A673 (cell line): ENCODE measurements at regions not wholly inside any gene's neighbourhood (a gene's known extent, or its start where the extent isn't known, plus 50 kb on each side); places are given as distances from the start of the nearest gene placed in this dataset.

Experiments used
- BruUV-seq: library from RNA; stranded (reverse); fragments of 400-500 nt; replicated peaks from 2 replicates; lab custom pipeline; 2021; lab: Mats Ljungman, UMichigan
- CTCF ChIA-PET: fragments of 300-600 bp; sonication (Branson Sonifier 250); formaldehyde crosslinking; loops from one replicate; lab custom pipeline; 2022; ENCODE audit warnings: antibody characterized with exemption; lab: Charles Lee
- POLR2A ChIA-PET: fragments of 300-600 bp; sonication (Branson Sonifier 250); formaldehyde crosslinking; loops from one replicate; lab custom pipeline; 2022; ENCODE audit warnings: antibody characterized with exemption; ENCODE audit not compliant: low non-redundant PET; lab: Charles Lee
- DNase-seq: peaks from one replicate; pipeline ENCODE4 v3.0.0-alpha.2; 2015; ENCODE audit warnings: low spot score
- H3K27ac ChIP-seq: fragments of 200-600 bp; sonication (generic); 2 replicates; pipeline ENCODE4 v1.5.1; 2016; ENCODE audit warnings: mixed run types, low read depth, mild to moderate bottlenecking, mixed read lengths, antibody characterized with exemption, low read length; ENCODE audit not compliant: poor library complexity, severe bottlenecking
- H3K27me3 ChIP-seq: fragments of 200-600 bp; sonication (generic); replicated peaks from 2 replicates; pipeline ENCODE4 v1.6.1; 2017; ENCODE audit warnings: mixed run types, low read depth, mild to moderate bottlenecking, mixed read lengths, antibody characterized with exemption, low read length; ENCODE audit not compliant: insufficient read depth, poor library complexity
- H3K36me3 ChIP-seq: fragments of 200-600 bp; sonication (generic); 2 replicates; pipeline ENCODE4 v1.6.1; 2016; ENCODE audit warnings: mixed run types, mild to moderate bottlenecking, mixed read lengths, antibody characterized with exemption, low read length; ENCODE audit not compliant: insufficient read depth, poor library complexity, severe bottlenecking
- H3K4me1 ChIP-seq: fragments of 200-600 bp; sonication (generic); 2 replicates; pipeline ENCODE4 v1.6.1; 2017; ENCODE audit warnings: mixed run types, mild to moderate bottlenecking, mixed read lengths, antibody characterized with exemption, low read length; ENCODE audit not compliant: insufficient read depth, poor library complexity, severe bottlenecking
- H3K4me3 ChIP-seq: fragments of 200-600 bp; sonication (generic); 2 replicates; pipeline ENCODE4 v1.5.1; 2016; ENCODE audit warnings: low read depth, mixed run types, mild to moderate bottlenecking, mixed read lengths, low read length; ENCODE audit not compliant: poor library complexity, severe bottlenecking
- H3K9me3 ChIP-seq: fragments of 200-600 bp; sonication (generic); 2 replicates; pipeline ENCODE4 v1.6.1; 2016; ENCODE audit warnings: mixed run types, low read depth, mild to moderate bottlenecking, mixed read lengths, antibody characterized with exemption, low read length; ENCODE audit not compliant: poor library complexity, severe bottlenecking
- EZH2 ChIP-seq: fragments of 200-600 bp; sonication (generic); IDR thresholded peaks from 2 replicates; pipeline ENCODE4 v1.6.1; 2017; ENCODE audit warnings: borderline replicate concordance, low read depth, mild to moderate bottlenecking, mixed read lengths, antibody characterized with exemption, low read length; ENCODE audit not compliant: poor library complexity, severe bottlenecking
- intact Hi-C: fragments of 100-400 bp; cut with micrococcal nuclease; formaldehyde crosslinking; loops from one replicate; pipeline ENCODE4 v1.10.0; 2022; ENCODE audit not compliant: unreplicated experiment
- TF ChIP-seq, protein P1 (sequence below): fragments of 300-800, 200-600 bp; sonication (generic); conservative IDR thresholded peaks from 2 replicates; pipeline ENCODE4 v1.5.1; 2017; ENCODE audit warnings: low read depth, mild to moderate bottlenecking, antibody characterized with exemption, low read length, moderate library complexity, mixed read lengths

DNA sequence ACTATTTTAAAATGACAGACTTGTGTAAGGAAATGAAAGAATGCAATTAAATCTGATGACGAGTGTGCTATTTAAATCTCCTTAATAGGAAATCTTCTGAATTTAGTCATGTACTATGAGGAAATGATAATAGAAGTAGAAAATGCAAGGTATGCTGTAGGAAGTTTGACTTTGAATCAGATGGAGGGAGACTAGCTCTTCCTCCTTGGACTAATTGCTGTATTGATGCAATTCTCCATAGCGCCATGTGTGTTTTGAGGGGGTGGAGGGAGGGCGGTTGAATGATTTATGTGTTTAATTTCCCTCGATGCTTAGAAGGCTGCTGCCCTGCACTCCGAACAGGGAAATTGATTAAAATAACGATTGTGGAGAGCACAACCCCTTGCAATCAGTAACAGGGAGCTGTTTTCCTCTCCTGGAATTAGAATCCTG lies 179.0 kb upstream of the PRNP start:
- CTCF ChIA-PET = no interaction called here

DNA sequence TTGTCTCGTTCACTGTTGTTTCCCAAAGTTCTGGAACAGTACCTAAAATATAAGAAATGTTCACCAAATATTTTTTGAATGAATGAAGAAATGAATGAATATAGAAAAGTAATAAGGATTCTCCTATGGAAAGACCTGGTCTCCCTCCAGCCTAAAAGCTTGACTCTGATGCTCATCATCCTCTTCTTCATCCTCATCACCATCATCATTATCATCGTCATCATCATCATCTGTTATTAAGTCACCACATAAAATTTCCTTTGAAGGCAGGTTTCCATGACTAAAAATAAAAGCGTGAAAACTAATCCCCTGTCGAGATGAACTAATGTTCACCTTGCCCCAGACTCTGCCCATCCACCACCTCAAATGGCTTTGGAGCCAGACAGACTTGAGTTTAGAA lies 181.4 kb upstream of the PRNP start:
- TF ChIP-seq EZH2 = no peak
- TF ChIP-seq, protein P1, sequence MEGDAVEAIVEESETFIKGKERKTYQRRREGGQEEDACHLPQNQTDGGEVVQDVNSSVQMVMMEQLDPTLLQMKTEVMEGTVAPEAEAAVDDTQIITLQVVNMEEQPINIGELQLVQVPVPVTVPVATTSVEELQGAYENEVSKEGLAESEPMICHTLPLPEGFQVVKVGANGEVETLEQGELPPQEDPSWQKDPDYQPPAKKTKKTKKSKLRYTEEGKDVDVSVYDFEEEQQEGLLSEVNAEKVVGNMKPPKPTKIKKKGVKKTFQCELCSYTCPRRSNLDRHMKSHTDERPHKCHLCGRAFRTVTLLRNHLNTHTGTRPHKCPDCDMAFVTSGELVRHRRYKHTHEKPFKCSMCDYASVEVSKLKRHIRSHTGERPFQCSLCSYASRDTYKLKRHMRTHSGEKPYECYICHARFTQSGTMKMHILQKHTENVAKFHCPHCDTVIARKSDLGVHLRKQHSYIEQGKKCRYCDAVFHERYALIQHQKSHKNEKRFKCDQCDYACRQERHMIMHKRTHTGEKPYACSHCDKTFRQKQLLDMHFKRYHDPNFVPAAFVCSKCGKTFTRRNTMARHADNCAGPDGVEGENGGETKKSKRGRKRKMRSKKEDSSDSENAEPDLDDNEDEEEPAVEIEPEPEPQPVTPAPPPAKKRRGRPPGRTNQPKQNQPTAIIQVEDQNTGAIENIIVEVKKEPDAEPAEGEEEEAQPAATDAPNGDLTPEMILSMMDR = no peak
- Histone ChIP-seq H3K36me3 (no peaks in the 10 kb centered on the region), H3K4me1 (peaks cover 25% of the 10 kb centered on the region), H3K27ac (no peak overlapping the region), H3K9me3 (peaks cover 13% of the 10 kb centered on the region), H3K4me3 (no peak overlapping the region), H3K27me3 (no peaks in the 10 kb centered on the region)
- intact Hi-C loops = no loop called here
- ChIA-PET CTCF (no interaction called here), POLR2A (no interaction called here)
- DNase-seq = no peak
- no TSS peak for BruUV-seq

More for the DNA sequence above, 179.0 kb upstream of the PRNP start:
- no peak overlapping the region for H3K4me3 ChIP-seq
- no peaks in the 10 kb centered on the region for H3K27me3 ChIP-seq
- no TSS peak for BruUV-seq
- H3K9me3 ChIP-seq = peaks cover 5% of the 10 kb centered on the region
- intact Hi-C loops = no loop called here
- peaks cover 37% of the 10 kb centered on the region for H3K4me1 ChIP-seq
- POLR2A ChIA-PET = interaction anchor here (0.6 kb wide), 1 partner anchor 586 kb away, joined by 4 read pairs; no protein-coding TSS in a partner anchor
- no peaks in the 10 kb centered on the region for H3K36me3 ChIP-seq
- peak overlapping the region; percentile 90 for H3K27ac ChIP-seq
- DNase-seq = peak; percentile 88
- no peak for TF ChIP-seq EZH2
- TF ChIP-seq, protein P1 = no peak

DNA sequence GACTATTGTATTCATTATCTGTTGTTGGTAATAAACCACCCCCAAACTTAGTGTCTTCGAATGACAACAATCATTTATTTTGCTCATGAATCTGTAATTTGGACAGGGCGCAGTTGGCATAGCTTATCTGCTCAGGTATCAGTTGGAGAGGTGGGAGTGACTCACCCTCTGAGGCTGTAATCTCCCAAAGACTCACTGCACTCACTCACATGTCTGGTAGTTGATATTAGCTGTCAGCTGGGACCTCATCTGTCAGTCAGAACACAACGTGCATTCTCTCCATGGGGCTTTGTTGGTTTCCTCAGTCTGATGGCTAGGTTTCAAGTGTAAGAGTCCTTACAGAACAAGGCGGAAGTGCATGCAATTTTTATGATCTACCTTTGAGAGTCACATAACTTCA lies 183.5 kb upstream of the PRNP start:
- intact Hi-C loops = no loop called here
- H3K9me3 ChIP-seq = peaks cover 9% of the 10 kb centered on the region
- POLR2A ChIA-PET = no interaction called here
- no peak overlapping the region for H3K4me3 ChIP-seq
- H3K36me3 ChIP-seq = no peaks in the 10 kb centered on the region
- CTCF ChIA-PET = no interaction called here
- H3K4me1 ChIP-seq = peaks cover 11% of the 10 kb centered on the region
- TF ChIP-seq, protein P1 = no peak
- TF ChIP-seq EZH2 = no peak
- no peak for DNase-seq
- H3K27me3 ChIP-seq = no peaks in the 10 kb centered on the region
- no peak overlapping the region for H3K27ac ChIP-seq
- no TSS peak for BruUV-seq
